Stimulated activated CD4-positive, alpha-beta T cell treated with anti-CD3 and anti-CD28 coated beads, Interleukin-4, amount 100 ng/mL, for 4 hours (primary cell): ENCODE measurements at regions not wholly inside any gene's neighbourhood (a gene's known extent, or its start where the extent isn't known, plus 50 kb on each side); places are given as distances from the start of the nearest gene placed in this dataset.
"Not testable (repeated sequence)": the region's sequence is repeated elsewhere in the genome, so short reads cannot be mapped to it uniquely, and the experiment has no call there.

Source experiments
- DNase-seq, 2 experiments: peaks; one replicate each; pipeline ENCODE4 v3.0.0-alpha.2; 2020

- no peak for DNase-seq
Observed at GRCh38 chr13:104650431-104650830, 1584.2 kb upstream of the SLC10A2 start.

- no peak for DNase-seq
Observed at GRCh38 chr13:104648291-104648690, 1582.1 kb upstream of the SLC10A2 start.

- no peak for DNase-seq
Observed at GRCh38 chr13:104645786-104646185, 1579.6 kb upstream of the SLC10A2 start.

GRCh38 chr13:104641309-104641708 is 1575.1 kb upstream of the SLC10A2 start:
- DNase-seq, result no peak

- DNase-seq, result no peak
Observed at GRCh38 chr13:104635879-104636278, 1569.7 kb upstream of the SLC10A2 start.

GRCh38 chr13:104634016-104634415 is 1567.8 kb upstream of the SLC10A2 start:
- no peak for DNase-seq

GRCh38 chr13:104632736-104633135 is 1566.5 kb upstream of the SLC10A2 start:
- DNase-seq, result no peak

GRCh38 chr13:104625201-104625600 is 1559.0 kb upstream of the SLC10A2 start:
- no peak for DNase-seq

- no peak for DNase-seq
Observed at GRCh38 chr13:104616990-104617389, 1550.8 kb upstream of the SLC10A2 start.

- no peak for DNase-seq
Observed at GRCh38 chr13:104614361-104615145, 1548.3 kb upstream of the SLC10A2 start.

- DNase-seq, result no peak
Observed at GRCh38 chr13:104608331-104608730, 1542.1 kb upstream of the SLC10A2 start.

GRCh38 chr13:104605435-104605834 is 1539.2 kb upstream of the SLC10A2 start:
- DNase-seq, result not testable (repeated sequence)

GRCh38 chr13:104597546-104598180 is 1531.4 kb upstream of the SLC10A2 start:
- no peak for DNase-seq

- no peak for DNase-seq
Observed at GRCh38 chr13:104595511-104595910, 1529.3 kb upstream of the SLC10A2 start.

GRCh38 chr13:104594806-104595205 is 1528.6 kb upstream of the SLC10A2 start:
- no peak for DNase-seq

- no peak for DNase-seq
Observed at GRCh38 chr13:104593693-104594092, 1527.5 kb upstream of the SLC10A2 start.

GRCh38 chr13:104593251-104593576 is 1527.0 kb upstream of the SLC10A2 start:
- DNase-seq, result no peak

GRCh38 chr13:104592545-104593250 is 1526.5 kb upstream of the SLC10A2 start:
- no peak for DNase-seq

GRCh38 chr13:104592127-104592526 is 1525.9 kb upstream of the SLC10A2 start:
- DNase-seq, result no peak

GRCh38 chr13:104586051-104586746 is 1520.0 kb upstream of the SLC10A2 start:
- DNase-seq, result no peak

GRCh38 chr13:104584481-104584880 is 1518.3 kb upstream of the SLC10A2 start:
- no peak for DNase-seq

GRCh38 chr13:104580931-104581330 is 1514.7 kb upstream of the SLC10A2 start:
- no peak for DNase-seq

GRCh38 chr13:104577071-104577815 is 1511.0 kb upstream of the SLC10A2 start:
- DNase-seq, result no peak
